ENCODE measurements at regions not wholly inside any gene's neighbourhood (a gene's known extent, or its start where the extent isn't known, plus 50 kb on each side); places are given as distances from the start of the nearest gene placed in this dataset.

- TF ChIP-seq SUZ12 (IDR thresholded peaks at IDR 0.05; ENCODE audit: extremely low read depth, insufficient read depth, insufficient read length): no peak
- no peak for TF ChIP-seq YY1 (IDR thresholded peaks at IDR 0.05; ENCODE audit: insufficient read depth, insufficient read length)
These were observed 195.6 kb upstream of the CNR1 start for GRCh38 chr6:88361754-88362153.

Measured in NT2/D1 (cell line).